GM18505 (cell line): ENCODE measurements at regions not wholly inside any gene's neighbourhood (a gene's known extent, or its start where the extent isn't known, plus 50 kb on each side); places are given as distances from the start of the nearest gene placed in this dataset.

Experiments
- ATAC-seq: cut with Tn5 transposase; IDR thresholded peaks from one replicate; pipeline ENCODE4 v1.9.1; 2021; ENCODE audit not compliant: unreplicated experiment
- POLR2A ChIP-seq: IDR thresholded peaks from 4 replicates; pipeline ENCODE4 v1.6.1; 2011; ENCODE audit warnings: borderline replicate concordance; ENCODE audit not compliant: insufficient read depth, insufficient read length; ENCODE audit errors: extremely low read depth

- no peak for TF ChIP-seq POLR2A
- no peak for ATAC-seq
These were observed 844.5 kb downstream of the RPA4 start for GRCh38 chrX:97728215-97728614.

DNA sequence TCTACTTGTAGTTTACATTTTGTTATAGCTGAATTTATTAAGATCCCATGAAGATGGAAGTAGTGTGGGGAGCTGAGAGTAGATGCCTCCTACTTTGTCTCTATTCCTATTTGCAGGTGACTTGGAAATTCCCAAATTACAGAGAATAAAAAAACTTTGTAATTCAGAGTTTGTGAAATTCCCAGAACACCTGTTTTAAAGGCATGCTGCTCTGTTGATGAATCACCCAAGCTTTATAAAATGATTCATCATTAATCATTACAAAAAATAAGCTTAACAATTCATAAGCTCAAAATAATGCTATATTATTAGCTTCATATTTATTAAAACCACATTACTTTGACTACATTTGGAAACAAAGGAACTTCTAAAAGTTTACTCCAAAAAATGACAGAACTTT lies 856.3 kb downstream of the RPA4 start:
- ATAC-seq, result no peak
- TF ChIP-seq POLR2A, result no peak

DNA sequence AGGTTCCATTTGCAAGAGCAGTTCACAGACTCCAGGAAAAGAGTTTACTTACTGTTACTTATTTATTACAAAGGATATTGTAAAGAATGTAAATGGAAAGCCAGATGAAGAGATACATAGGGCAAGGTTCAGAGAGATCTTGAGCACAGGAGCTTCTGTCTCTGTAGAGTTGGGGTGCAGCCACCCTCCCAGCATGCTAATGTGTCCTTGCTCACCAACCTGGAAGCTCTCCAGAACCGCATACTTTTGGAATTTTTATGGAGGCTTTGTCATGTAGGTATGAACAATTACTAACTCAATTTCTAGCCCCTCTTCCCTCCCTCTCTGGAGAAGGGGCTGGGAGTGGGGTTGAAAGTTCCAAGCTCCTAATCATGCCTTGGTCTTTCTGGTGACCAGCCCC lies 857.2 kb downstream of the RPA4 start:
- no peak for TF ChIP-seq POLR2A
- no peak for ATAC-seq

GRCh38 chrX:97743014-97743413 lies 859.3 kb downstream of the RPA4 start:
- no peak for ATAC-seq
- no peak for TF ChIP-seq POLR2A

- no peak for ATAC-seq
- no peak for TF ChIP-seq POLR2A
These were observed 863.6 kb downstream of the RPA4 start for GRCh38 chrX:97747346-97747745.

- no peak for ATAC-seq
- no peak for TF ChIP-seq POLR2A
These were observed 867.3 kb downstream of the RPA4 start for GRCh38 chrX:97751016-97751415.

GRCh38 chrX:97751735-97752134 lies 868.0 kb downstream of the RPA4 start:
- TF ChIP-seq POLR2A, result no peak
- no peak for ATAC-seq

DNA sequence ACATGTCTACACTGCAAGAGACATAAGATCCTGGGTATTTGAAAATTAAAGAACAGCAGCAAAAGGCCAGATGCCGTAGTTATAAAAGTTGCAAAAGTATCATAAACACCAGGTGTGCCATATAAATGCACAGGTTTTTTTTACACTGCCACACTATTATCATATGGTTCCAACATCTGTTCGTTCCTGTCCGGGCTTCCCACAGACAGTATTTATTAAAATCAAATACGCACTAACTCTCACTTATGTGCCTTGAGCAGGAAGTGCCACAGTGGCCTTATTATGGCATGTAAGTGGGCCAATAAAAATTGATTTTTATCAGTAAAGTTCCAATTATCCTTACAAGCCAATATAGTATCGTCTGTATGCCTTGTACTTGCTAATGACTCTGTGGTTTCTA lies 873.2 kb downstream of the RPA4 start:
- no peak for TF ChIP-seq POLR2A
- no peak for ATAC-seq

DNA sequence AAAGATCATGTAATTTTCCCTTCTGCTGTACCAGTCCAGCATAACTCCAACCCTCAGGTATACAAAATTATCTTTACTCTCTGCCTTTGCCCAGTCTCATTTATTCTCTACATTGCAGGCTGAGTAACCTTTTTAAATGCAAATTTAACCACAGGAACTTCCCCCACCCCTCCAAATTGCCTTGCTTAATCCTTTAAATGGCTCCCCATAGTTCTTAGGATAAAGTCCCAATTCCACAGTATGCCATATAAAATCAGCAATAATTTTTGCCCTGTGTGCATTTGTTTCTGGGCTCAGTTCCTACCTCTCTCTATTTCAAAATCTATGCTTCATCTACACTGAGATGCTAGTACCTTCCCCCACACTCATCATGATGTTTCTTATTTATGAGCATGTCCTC lies 879.7 kb downstream of the RPA4 start:
- no peak for TF ChIP-seq POLR2A

DNA sequence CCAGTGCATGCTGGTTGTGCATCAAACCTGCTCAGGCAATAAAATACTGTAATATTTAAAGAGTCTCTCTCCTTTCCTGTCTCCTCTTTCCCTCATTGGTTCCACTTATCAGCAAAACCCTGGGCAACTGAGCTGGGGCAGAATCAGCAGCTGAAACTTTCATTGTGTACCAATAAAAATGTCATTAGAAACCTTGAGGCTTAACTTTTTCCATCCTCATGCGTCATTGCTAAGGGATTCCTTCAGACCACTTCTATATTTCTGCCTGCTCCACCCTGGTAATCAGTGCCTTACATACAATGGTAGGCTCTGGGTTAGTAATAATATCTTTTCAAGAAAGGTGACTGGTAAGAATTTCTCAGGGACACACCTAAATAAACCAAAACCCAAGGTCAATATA lies 880.3 kb downstream of the RPA4 start:
- no peak for ATAC-seq
- TF ChIP-seq POLR2A, result no peak

More for the DNA sequence above, 879.7 kb downstream of the RPA4 start:
- no peak for ATAC-seq

DNA sequence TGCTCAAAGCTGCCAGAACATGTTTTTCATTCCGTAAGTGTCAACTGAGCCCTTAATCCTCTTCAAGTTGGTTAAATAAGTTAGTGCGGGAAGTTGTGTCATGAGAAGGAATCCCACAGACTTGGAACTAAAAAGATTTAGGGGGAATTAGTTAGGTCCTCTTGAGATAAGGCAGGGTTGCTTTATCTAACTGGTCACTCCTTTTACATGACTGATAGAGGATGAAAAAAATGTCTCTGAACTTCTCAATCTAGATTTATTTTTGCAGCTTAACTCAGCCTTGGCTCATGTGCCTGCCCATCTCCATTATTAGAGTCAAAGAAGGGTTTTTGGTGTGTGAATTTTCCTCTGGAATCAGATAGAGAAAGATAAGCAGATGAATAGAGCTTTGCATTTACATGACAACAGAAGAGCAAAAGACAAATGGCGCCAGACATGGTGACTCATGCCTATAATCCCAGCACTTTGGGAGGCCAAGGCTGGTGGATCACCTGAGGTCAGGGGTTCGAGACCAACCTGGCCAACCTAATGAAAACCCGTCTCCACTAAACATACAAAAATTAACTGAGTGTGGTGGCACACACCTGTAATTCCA lies 882.9 kb downstream of the RPA4 start:
- no peak for TF ChIP-seq POLR2A
- no peak for ATAC-seq

- no peak for ATAC-seq
- no peak for TF ChIP-seq POLR2A
These were observed 903.6 kb downstream of the RPA4 start for GRCh38 chrX:97787311-97787710.

DNA sequence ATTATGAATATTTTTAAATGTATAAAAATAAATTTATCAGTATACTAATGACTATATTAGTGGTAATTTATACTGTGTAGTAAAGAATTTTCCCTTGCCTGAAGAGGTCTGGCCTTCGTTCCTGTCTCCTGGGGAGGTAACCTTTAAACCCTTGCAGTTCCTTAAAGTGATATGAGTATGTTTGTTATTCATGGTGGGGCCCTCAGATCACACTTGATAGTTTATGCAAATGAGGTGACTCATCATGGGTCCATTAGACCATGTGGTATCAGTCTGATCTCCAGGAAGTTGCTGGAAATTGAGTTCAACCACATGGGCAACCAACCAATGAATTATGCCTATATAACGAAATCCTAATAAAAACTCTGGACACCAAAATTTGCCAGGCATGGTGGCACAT lies 904.1 kb downstream of the RPA4 start:
- no peak for TF ChIP-seq POLR2A
- no peak for ATAC-seq

- TF ChIP-seq POLR2A, result no peak
- ATAC-seq, result no peak
These were observed 907.1 kb downstream of the RPA4 start for GRCh38 chrX:97790850-97791249.

DNA sequence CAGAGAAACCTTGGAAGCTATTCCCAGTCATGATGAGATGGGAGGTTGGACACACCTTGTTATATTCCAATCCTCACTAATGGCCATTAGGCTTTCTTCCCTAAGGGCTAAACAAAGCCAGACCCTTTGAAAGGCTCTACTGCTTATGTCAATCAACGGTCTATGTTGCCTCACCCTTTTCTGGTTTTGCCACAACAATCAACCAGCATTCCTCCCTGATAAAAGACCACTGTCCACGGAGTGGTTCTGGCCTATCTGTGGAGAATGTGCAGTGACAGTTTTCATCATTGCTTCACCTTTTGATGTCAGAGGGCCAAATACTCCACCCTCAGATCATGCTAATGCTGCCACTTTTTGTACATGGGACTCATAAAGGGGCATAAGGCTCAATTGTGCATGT lies 913.4 kb downstream of the RPA4 start:
- TF ChIP-seq POLR2A, result no peak
- ATAC-seq, result no peak
